ENCODE measurements at regions not wholly inside any gene's neighbourhood (a gene's known extent, or its start where the extent isn't known, plus 50 kb on each side); places are given as distances from the start of the nearest gene placed in this dataset.

DNA sequence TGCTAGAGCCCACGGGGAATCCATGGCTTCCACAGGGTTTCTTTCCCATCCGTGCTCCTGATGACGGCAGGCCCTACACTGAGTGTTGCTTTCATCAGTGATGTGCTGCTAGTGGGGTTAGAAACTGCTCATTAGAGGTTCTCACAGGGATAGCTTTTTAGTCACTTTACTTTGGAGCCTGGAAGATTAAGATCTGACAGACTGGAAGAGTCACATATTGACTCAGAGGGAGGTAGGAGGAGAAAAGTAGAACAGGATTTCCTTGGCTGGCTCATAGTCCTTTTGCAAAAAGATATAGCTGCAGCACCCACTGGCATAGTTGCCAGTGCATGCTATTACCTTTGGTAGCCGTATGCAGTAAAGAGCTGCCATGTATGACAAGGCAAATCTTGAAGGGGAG, 890.3 kb downstream of the C6orf118 start:
- TF ChIP-seq EZH2phosphoT487 (IDR thresholded peaks at IDR 0.05; ENCODE audit: insufficient read depth, low read depth): no peak
- TF ChIP-seq EZH2 (IDR thresholded peaks at IDR 0.05; ENCODE audit: insufficient read depth, poor library complexity, severe bottlenecking): no peak
